CD4-positive, alpha-beta T cell (primary cell): ENCODE measurements at regions not wholly inside any gene's neighbourhood (a gene's known extent, or its start where the extent isn't known, plus 50 kb on each side); places are given as distances from the start of the nearest gene placed in this dataset.

Source experiments
- ATAC-seq: fragments of 200-7000 bp; cut with Tn5 transposase; one replicate; pipeline ENCODE4 v1.10.0; 2022; ENCODE audit warnings: mild to moderate bottlenecking; ENCODE audit not compliant: poor library complexity
- CTCF ChIA-PET: fragments of 350-600 bp; sonication (Branson Sonifier 250); formaldehyde crosslinking; loops from one replicate; lab custom pipeline; 2021; ENCODE audit warnings: antibody characterized with exemption, inconsistent platforms; lab: Charles Lee
- POLR2A ChIA-PET: fragments of 350-600 bp; sonication (Branson Sonifier 250); formaldehyde crosslinking; loops from one replicate; lab custom pipeline; 2021; ENCODE audit warnings: antibody characterized with exemption, inconsistent platforms; lab: Charles Lee
- DNase-seq, 14 experiments: peaks; one replicate each; pipeline ENCODE4 v3.0.0-alpha.2; 2013 to 2020; ENCODE audit warnings: mixed read lengths in 2 of 14
- H3K27ac ChIP-seq, 2 donors: one replicate each; pipeline versions ENCODE4 v1.5.1 to v1.7.0; 2013; ENCODE audit warnings: low read length in 2 of 2, low read depth in 1 of 2, mild to moderate bottlenecking in 1 of 2
- H3K27me3 ChIP-seq, 2 experiments: 1 replicate in 1 of 2; 2 replicates in 1 of 2; pipeline versions ENCODE4 v1.6.1 to v1.7.0; 2013; ENCODE audit warnings: low read length in 2 of 2, control low read depth in 1 of 2, mild to moderate bottlenecking in 1 of 2, moderate library complexity in 1 of 2; ENCODE audit not compliant: insufficient read depth in 2 of 2, control insufficient read depth in 1 of 2
- H3K36me3 ChIP-seq: one replicate; pipeline ENCODE4 v1.6.1; 2013; ENCODE audit warnings: low read length, control low read depth; ENCODE audit not compliant: insufficient read depth
- H3K4me1 ChIP-seq: one replicate; pipeline ENCODE4 v1.6.1; 2013; ENCODE audit warnings: low read length, control low read depth; ENCODE audit not compliant: insufficient read depth
- H3K4me3 ChIP-seq: one replicate; pipeline ENCODE4 v1.5.1; 2013; ENCODE audit warnings: mild to moderate bottlenecking, low read length, moderate library complexity
- H3K9me3 ChIP-seq, 2 experiments: 1 replicate in 1 of 2; 2 replicates in 1 of 2; pipeline versions ENCODE4 v1.6.1 to v1.7.0; 2013; ENCODE audit warnings: low read length in 2 of 2, mild to moderate bottlenecking in 2 of 2, control low read depth in 1 of 2, moderate library complexity in 1 of 2; ENCODE audit not compliant: control insufficient read depth in 1 of 2, insufficient read depth in 1 of 2
- H3K27ac Mint-ChIP-seq: one replicate; pipeline ENCODE4 v1.8.0; 2020; ENCODE audit warnings: mixed read lengths
- H3K27me3 Mint-ChIP-seq: one replicate; pipeline ENCODE4 v1.8.0; 2021; ENCODE audit warnings: mixed read lengths
- H3K36me3 Mint-ChIP-seq: one replicate; pipeline ENCODE4 v1.8.0; 2021; ENCODE audit warnings: low read depth, mixed read lengths
- H3K4me1 Mint-ChIP-seq: one replicate; pipeline ENCODE4 v1.8.0; 2021; ENCODE audit warnings: low read depth, mixed read lengths
- H3K4me3 Mint-ChIP-seq: one replicate; pipeline ENCODE4 v1.8.0; 2020; ENCODE audit warnings: mild to moderate bottlenecking, mixed read lengths
- H3K9me3 Mint-ChIP-seq: one replicate; pipeline ENCODE4 v1.8.0; 2020; ENCODE audit warnings: mixed read lengths
- CTCF ChIP-seq: fragments of 200-600 bp; IDR thresholded peaks from one replicate; pipeline ENCODE4 v1.8.0; 2022; ENCODE audit warnings: antibody characterized with exemption, mild to moderate bottlenecking
- intact Hi-C, 2 experiments: fragments of 100-400 bp; cut with DNase I in 1 of 2; cut with micrococcal nuclease in 1 of 2; formaldehyde crosslinking; loops; one replicate each; pipeline versions ENCODE4 v1.15.1 to v1.9.0; 2023 to 2025; cut with DNase I, micrococcal nuclease

- no peaks in the 10 kb centered on the region for H3K36me3 Mint-ChIP-seq
- ATAC-seq (no peak), DNase-seq (no peak)
- no peak for TF ChIP-seq CTCF
- intact Hi-C loops, result no loop called here
- H3K27me3 Mint-ChIP-seq, result no peaks in the 10 kb centered on the region
- H3K9me3 Mint-ChIP-seq, result no peaks in the 10 kb centered on the region
- no peak overlapping the region for H3K27ac Mint-ChIP-seq
- H3K9me3 ChIP-seq, result no peaks in the 10 kb centered on the region
- H3K4me3 ChIP-seq, result no peak overlapping the region
- no peaks in the 10 kb centered on the region for H3K4me1 Mint-ChIP-seq
- POLR2A ChIA-PET, result no interaction called here
- no peaks in the 10 kb centered on the region for H3K27me3 ChIP-seq
- no peaks in the 10 kb centered on the region for H3K4me1 ChIP-seq
- no peaks in the 10 kb centered on the region for H3K36me3 ChIP-seq
- CTCF ChIA-PET, result no interaction called here
- H3K4me3 Mint-ChIP-seq, result no peak overlapping the region
- no peak overlapping the region for H3K27ac ChIP-seq
These were observed 168.3 kb upstream of the SLITRK1 start for GRCh38 chr13:84050536-84050935.

GRCh38 chr13:84049443-84050219, 167.4 kb upstream of the SLITRK1 start:
- H3K27me3 Mint-ChIP-seq, result no peaks in the 10 kb centered on the region
- intact Hi-C loops, result no loop called here
- no peaks in the 10 kb centered on the region for H3K4me1 Mint-ChIP-seq
- no peaks in the 10 kb centered on the region for H3K9me3 ChIP-seq
- ChIA-PET POLR2A (no interaction called here), CTCF (interaction anchor here (1.3 kb wide), 1 partner anchor 41 kb away, joined by 3 read pairs; no protein-coding TSS in a partner anchor)
- no peaks in the 10 kb centered on the region for H3K36me3 ChIP-seq
- H3K4me3 ChIP-seq, result no peak overlapping the region
- H3K27ac Mint-ChIP-seq, result no peak overlapping the region
- H3K27ac ChIP-seq, result no peak overlapping the region
- H3K4me1 ChIP-seq, result no peaks in the 10 kb centered on the region
- ATAC-seq, result no peak
- no peaks in the 10 kb centered on the region for H3K9me3 Mint-ChIP-seq
- DNase-seq, result no peak
- no peak for TF ChIP-seq CTCF
- no peaks in the 10 kb centered on the region for H3K36me3 Mint-ChIP-seq
- H3K27me3 ChIP-seq, result no peaks in the 10 kb centered on the region
- H3K4me3 Mint-ChIP-seq, result no peak overlapping the region

- CTCF ChIA-PET, result no interaction called here
These were observed 162.5 kb upstream of the SLITRK1 start for GRCh38 chr13:84044805-84045204.

More at GRCh38 chr13:84044805-84045204, 162.5 kb upstream of the SLITRK1 start:
- intact Hi-C loops, result no loop called here
- TF ChIP-seq CTCF, result no peak
- Mint-ChIP-seq H3K27ac (no peak overlapping the region), H3K4me1 (no peaks in the 10 kb centered on the region), H3K9me3 (no peaks in the 10 kb centered on the region), H3K4me3 (no peak overlapping the region), H3K36me3 (no peaks in the 10 kb centered on the region), H3K27me3 (no peaks in the 10 kb centered on the region)
- POLR2A ChIA-PET, result no interaction called here
- Histone ChIP-seq H3K27me3 (no peaks in the 10 kb centered on the region), H3K27ac (no peak overlapping the region), H3K4me3 (no peak overlapping the region), H3K4me1 (no peaks in the 10 kb centered on the region), H3K36me3 (no peaks in the 10 kb centered on the region), H3K9me3 (no peaks in the 10 kb centered on the region)
- DNase-seq (no peak), ATAC-seq (no peak)
